KG1 (cell line): ENCODE measurements at regions not wholly inside any gene's neighbourhood (a gene's known extent, or its start where the extent isn't known, plus 50 kb on each side); places are given as distances from the start of the nearest gene placed in this dataset.
"Not testable (repeated sequence)": the region's sequence is repeated elsewhere in the genome, so short reads cannot be mapped to it uniquely, and the experiment has no call there.

ENCODE experiments used
- DNase-seq: peaks from one replicate; lab custom pipeline; 2025; lab: John Stamatoyannopoulos, UW

GRCh38 chr6:140192018-140192417, 817.6 kb upstream of the CITED2 start:
- no peak for DNase-seq

DNA sequence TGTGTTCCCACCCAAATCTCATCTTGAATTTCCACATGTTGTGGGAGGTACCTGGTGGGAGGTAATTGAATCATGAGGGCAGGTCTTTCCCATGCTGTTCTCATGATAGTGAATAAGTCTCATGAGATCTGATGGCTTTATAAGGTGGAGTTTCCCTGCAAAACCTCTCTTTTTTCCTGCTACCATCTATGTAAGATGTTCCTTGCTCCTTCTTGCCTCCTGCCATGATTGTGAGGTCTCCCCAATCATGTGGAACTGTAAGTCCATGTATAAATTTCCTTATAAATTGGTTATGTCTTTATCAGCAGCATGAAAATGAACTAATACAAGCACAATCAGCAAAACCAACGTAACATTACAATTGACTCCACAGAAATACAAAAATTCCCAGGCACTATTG, 814.8 kb upstream of the CITED2 start:
- DNase-seq: not testable (repeated sequence)

- no peak for DNase-seq
These were observed 811.5 kb upstream of the CITED2 start for GRCh38 chr6:140185991-140186390.

- DNase-seq: no peak
These were observed 809.4 kb upstream of the CITED2 start for GRCh38 chr6:140183881-140184280.

- DNase-seq: no peak
These were observed 808.4 kb upstream of the CITED2 start for GRCh38 chr6:140182821-140183220.

GRCh38 chr6:140181876-140182275, 807.4 kb upstream of the CITED2 start:
- no peak for DNase-seq

GRCh38 chr6:140180306-140180705, 805.9 kb upstream of the CITED2 start:
- no peak for DNase-seq

DNA sequence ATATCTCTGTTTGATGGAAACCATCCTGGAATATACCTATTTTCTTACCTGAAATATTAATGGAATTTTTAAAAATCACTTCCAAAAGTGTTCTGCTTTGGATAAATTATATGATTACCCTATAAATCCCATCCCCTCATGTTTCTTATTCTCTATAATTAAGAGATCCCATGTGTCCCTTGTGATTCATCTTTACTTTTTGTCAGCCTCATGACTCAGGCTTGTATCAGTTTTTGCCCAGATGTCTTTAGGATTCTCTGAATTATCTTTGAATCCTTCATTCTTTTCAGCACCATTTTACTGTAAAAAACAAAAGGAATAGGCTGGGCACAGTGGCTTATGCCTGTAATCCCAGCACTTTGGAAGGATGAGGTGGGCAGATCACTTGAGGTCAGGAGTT, 804.5 kb upstream of the CITED2 start:
- no peak for DNase-seq

DNA sequence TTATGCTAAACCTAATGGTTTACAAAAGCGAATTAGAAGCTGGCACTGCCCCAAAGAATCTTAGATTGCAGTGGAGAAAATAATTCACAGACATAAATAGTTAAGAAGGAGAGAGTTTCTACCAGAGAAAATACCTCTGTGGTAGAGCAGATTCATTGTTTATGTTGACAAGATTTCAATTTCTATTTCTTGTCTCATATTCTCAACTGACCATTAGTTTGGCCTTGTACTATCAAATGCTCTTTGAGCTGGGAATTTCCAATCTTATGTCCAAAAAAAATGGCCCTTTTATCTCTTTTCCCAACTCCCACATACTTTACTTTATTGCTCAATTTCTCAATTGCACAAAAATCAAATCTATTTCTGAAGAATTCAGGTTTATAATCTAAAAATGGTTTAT, 804.1 kb upstream of the CITED2 start:
- DNase-seq: no peak

DNA sequence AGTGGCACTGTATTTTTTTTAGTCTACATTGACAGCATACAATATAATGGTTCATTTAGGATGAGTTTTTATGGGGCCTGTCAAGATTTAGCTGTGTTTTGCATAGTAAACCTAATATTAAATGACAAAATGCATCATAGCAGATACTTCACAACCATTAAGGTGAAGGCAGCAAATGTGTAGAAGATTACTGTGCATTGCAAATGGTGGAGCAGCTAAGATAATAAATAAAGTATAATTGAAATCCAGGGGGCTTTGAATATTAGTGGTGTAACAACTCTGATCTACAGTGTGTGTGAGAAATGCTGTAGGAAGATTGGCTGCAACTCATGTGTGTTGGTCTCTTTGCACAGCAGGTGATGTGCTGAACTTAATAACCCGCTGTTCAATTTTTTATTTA, 801.9 kb upstream of the CITED2 start:
- no peak for DNase-seq

DNA sequence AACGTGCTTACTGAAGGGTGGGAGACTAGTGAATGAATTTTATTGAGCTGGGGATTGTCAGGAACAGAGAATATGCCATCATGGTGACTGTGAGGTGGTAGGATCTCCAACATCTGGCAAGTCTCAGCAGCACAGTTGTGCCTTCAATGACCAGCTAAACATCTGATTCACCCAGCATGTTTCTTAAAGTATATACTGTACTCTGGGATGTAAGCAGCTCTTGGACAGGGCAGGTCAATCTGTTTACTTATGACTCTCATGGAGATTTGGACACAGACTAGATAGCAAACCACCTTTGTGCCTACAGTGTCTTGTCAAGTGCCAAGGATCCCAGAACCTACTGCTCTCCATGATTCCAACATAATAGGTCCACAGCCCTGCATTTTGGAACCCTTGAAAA, 801.0 kb upstream of the CITED2 start:
- no peak for DNase-seq

GRCh38 chr6:140174524-140174923, 800.1 kb upstream of the CITED2 start:
- no peak for DNase-seq

- no peak for DNase-seq
These were observed 793.9 kb upstream of the CITED2 start for GRCh38 chr6:140168365-140168764.

DNA sequence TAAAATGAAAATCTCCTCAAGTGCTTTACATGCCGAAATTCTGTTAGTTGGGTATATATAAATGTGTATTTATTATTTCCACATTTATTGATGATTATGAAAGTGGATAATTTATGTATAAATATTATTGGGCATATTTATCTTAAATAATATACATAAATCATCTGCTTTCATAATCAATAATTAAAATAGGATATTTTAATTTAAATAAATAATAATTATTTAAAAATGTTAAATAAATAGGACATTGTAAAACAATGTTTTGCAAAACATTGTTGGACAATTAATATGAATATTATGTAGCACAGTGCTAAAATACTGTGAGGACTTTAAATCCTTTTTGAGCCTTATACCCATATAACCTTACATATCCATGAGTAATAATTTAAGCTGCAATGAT, 786.5 kb upstream of the CITED2 start:
- no peak for DNase-seq

DNA sequence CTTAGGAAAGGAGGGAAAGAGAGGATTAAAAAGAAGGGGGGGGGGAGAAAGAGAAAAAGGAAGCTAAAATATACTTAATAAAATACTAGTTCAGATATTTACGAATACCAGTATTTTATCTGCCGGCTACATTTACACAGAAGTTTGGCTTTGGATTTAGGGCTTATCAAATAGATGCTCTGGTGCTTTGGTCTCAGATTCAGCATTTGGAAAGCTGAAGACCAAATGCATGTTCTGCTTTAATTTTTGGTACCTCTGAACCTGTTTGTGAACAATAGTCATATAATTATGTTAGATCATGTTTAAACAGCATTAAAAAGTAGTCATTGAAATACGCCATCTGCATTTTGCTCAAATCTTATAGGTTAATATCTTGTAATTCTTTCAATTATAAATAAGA, 786.0 kb upstream of the CITED2 start:
- DNase-seq: no peak

DNA sequence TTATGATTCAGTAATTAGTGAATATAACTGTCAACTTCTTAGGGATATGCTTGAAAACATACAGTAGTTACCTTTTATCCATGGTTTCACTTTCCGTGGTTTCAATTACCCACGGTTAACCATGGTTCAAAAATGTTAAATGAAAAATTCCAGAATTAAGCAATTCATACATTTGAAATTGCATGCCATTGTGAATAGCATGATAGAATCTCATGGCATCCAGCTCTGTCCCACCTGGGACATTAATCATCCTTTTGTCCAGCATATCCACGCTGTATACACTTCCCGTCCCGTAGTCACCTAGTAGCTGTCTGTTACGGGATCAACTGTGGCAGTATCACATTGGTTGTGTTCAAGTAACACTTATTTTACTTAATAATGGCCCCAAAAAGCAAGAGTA, 781.7 kb upstream of the CITED2 start:
- no peak for DNase-seq

DNA sequence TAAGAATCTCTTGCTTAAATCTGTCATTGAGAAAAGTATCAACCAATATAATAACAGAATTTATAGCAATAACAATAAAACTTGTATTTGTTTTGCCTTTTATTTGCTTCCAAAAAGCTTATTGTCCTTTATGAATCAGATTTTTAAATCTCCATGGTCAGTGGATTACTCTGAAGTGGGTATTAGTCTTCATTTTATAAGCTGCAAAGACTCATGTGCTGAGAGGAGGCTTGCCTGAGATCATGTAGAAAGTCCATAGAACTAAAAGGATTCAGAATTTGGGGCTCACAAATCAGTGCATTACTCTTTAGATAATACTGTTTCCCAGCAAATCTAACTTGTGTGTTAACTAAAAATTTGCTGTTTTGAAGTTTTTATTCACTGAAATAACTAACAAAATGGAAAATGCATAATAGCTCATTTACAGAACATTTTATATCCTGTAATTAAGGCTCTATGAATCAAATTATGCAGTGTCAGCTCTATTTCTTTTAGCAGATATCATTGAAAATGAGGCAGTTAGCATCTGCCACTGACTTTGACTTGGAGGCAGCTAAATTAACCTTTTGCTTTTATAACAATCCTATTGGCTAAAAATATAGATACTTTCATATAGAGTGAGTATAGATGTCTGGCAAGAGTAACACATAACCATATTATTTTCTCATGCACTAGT, 781.1 kb upstream of the CITED2 start:
- no peak for DNase-seq

DNA sequence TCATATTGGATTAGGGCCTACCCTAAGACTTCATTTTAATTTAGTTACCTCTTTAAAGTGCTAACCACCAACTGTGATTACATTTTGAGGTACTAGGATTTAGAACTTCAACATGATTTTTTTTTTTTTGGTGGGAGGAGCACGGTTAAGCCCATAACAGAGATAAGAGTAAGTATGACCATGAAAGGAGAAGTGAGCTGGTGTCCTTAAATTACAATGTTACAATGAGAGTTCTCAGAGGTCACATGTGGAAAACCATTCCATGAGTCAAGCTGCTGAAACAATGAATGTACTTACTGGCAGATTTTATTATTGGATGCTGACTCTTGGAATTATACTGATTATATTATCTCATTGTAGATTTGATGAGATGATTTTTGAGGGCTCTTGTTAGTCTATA, 779.3 kb upstream of the CITED2 start:
- DNase-seq: no peak

DNA sequence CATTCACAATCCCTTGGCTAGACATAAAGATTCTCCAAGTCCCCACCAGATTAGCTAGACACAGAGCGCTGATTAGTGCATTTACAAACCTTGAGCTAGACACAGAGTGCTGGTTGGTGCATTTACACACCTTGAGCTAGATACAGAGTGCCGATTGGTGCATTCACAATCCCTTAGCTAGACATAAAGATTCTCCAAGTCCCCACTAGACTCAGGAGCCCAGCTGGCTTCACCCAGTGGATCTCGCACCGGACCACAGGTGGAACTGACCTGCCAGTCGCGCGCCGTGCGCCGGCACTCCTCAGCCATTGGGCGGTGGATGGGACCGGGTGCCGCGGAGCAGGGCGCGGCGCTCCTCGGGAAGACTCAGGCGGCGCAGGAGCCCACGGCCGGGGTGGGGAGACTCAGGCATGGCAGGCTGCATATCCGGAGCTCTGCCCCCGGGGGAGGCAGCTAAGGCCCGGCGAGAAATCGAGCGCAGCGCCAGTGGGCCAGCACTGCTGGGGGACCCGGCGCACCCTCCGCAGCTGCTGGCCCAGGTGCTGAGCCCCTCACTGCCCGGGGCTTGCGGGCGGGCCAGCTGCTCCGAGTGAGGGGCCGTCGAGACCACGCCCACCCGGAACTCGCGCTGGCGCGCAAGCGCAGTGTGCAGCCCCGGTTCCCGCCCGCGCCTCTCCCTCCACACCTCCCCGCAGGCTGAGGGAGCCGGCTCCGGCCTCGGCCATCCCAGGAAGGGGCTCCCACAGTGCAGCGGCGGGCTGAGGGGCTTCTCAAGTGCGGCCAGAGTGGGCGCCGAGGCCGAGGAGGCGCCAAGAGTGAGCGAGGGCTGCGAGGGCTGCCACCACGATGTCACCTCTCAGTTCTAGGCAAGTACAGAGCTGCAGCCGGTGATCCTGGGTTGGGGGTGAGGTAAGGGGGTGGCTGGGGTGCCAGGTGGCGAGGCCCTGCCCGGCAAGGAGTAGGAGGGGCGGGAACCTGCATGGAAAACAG, 773.7 kb upstream of the CITED2 start:
- not testable (repeated sequence) for DNase-seq

DNA sequence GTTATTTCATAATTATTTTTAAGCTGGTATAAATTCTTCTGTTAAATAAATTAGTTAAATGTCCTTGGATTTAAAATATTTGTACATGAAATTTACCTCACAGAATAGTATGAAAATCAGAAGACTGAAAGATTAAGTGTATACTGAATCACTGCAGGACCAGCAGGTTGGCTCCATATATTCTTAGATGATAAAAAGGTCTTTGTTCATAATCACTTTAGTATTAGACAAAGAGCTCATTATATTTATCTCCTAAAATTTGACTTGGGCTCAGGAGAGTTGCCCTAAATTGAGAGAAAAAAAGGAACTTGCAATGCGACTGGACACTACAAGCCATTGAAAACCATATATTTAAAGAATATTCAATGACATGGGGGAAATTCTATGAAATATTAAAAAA, 766.4 kb upstream of the CITED2 start:
- DNase-seq: no peak

DNA sequence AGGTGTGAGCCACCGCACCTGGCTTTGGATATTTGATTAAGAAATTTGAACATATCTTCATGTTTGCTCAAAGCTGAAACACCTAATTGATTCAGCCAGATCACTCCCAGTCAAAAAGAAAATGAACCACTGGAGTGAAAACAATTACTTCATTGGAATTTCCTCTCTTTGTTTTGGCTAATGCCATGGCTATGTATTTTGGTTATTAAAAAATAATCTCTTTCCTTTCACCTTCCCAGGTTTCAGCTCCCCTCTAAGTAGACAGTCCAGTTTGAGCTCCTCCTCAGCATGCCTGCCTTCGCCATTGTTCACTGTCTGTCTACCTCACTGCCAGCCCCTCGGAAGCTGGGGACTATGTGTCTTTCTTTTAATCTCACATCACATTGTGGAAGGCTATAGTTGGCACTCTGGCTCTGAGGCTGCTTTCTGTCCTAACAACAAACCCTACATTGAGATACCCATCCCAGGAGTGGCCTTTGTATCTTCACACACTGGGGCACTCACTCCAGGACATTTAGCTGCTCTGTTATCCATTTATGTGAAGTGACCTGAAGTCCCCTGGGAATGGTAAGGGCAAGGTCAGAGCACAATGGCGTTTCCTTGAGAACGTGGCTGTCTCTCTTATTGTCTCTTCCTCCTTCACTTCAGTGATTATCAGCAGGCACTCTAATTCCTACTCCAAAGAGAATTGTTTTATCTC, 764.0 kb upstream of the CITED2 start:
- no peak for DNase-seq

DNA sequence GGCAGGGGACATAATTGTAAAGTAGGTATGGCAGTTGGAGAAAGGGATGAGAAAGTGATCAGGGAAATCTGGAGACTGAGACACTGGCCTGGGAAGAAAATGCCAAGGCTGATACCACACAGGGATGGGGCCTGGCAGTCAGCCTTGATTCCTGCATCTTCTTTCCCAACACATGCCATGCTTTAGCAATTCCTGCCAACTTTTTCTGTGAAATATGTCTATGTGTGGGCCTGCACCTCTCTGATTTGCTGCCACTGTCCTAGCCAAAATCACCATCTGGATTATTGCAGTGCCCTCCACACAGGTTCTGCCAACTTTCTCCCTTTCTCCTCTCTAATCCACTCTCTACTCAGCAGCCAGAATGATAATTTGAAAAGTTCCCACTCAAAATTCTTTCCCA, 759.8 kb upstream of the CITED2 start:
- no peak for DNase-seq

DNA sequence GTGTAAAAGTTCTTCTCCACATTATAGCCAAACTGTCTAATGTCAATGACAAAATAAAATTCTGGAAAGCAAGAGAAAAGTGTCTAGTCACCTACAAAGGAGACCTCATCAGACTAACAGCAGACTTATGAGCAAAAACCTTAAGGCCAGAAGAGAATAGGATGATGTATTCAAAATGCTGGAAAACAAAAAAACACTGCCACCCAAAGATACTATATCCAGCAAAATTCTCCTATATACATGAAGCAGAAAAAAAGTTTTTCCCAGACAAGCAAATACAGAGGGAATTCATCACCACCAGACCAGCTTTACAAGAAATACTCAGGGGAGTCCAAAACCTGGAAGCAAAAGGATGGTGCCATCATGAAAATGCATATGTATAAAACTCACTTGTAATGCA, 755.6 kb upstream of the CITED2 start:
- DNase-seq: no peak
